DOHH2 (cell line): ENCODE measurements at regions not wholly inside any gene's neighbourhood (a gene's known extent, or its start where the extent isn't known, plus 50 kb on each side); places are given as distances from the start of the nearest gene placed in this dataset.

Experiments
- EZH2phosphoT487 ChIP-seq: fragments of 200-600 bp; sonication (generic); IDR thresholded peaks from 2 replicates; pipeline ENCODE4 v1.6.1; 2017; ENCODE audit warnings: borderline replicate concordance, mild to moderate bottlenecking, antibody characterized with exemption, low read length, moderate library complexity, mixed read lengths
- TF ChIP-seq, protein P1 (sequence below): fragments of 200-600 bp; sonication (generic); IDR thresholded peaks from one replicate; pipeline ENCODE4 v1.5.1; 2014; ENCODE audit warnings: antibody characterized with exemption, mild to moderate bottlenecking, low read depth, low read length; ENCODE audit not compliant: poor library complexity, severe bottlenecking

DNA sequence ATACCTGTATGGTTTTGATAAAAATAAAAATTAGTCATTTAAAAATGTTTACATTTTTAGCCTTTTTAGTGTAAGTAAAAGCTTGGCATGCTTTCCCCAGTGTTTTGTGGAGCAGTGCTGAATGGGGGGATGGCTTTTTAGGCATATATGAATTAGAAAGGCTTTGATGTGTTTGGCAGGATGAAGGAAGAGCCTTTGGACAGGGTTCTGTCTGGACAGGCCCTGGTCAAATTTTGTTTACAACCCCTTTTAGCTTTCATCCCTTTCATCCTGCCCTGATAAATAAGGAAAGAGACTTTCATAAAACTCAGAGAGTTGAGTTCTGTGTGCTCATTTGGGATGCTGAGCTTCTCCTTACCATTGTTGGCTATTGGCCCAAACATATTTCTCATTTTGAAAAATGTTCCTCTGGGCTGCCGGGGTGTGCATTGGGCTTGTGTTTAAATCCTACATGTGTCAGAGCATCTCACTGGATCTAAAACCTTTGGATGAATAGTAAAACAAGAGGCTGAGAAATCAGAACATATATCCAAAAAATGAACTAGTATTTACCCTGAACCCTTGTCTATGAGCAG is 68.1 kb upstream of the PHYHIPL start:
- TF ChIP-seq, protein P1, sequence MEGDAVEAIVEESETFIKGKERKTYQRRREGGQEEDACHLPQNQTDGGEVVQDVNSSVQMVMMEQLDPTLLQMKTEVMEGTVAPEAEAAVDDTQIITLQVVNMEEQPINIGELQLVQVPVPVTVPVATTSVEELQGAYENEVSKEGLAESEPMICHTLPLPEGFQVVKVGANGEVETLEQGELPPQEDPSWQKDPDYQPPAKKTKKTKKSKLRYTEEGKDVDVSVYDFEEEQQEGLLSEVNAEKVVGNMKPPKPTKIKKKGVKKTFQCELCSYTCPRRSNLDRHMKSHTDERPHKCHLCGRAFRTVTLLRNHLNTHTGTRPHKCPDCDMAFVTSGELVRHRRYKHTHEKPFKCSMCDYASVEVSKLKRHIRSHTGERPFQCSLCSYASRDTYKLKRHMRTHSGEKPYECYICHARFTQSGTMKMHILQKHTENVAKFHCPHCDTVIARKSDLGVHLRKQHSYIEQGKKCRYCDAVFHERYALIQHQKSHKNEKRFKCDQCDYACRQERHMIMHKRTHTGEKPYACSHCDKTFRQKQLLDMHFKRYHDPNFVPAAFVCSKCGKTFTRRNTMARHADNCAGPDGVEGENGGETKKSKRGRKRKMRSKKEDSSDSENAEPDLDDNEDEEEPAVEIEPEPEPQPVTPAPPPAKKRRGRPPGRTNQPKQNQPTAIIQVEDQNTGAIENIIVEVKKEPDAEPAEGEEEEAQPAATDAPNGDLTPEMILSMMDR: no peak
- no peak for TF ChIP-seq EZH2phosphoT487
